Left ventricle myocardium inferior (tissue), 1 donor: ENCODE measurements at regions not wholly inside any gene's neighbourhood (a gene's known extent, or its start where the extent isn't known, plus 50 kb on each side); places are given as distances from the start of the nearest gene placed in this dataset.
"Not testable (repeated sequence)": the region's sequence is repeated elsewhere in the genome, so short reads cannot be mapped to it uniquely, and the experiment has no call there.

Experiments used
- DNase-seq: peaks from one replicate; pipeline ENCODE4 v3.0.0-alpha.2; 2020
- H3K27ac ChIP-seq: fragments of 200-600 bp; replicated peaks from 2 replicates; pipeline ENCODE4 v1.8.0; 2021
- H3K27me3 ChIP-seq: fragments of 200-600 bp; 2 replicates; pipeline ENCODE4 v1.8.0; 2021; ENCODE audit warnings: low read depth
- H3K36me3 ChIP-seq: fragments of 200-600 bp; 2 replicates; pipeline ENCODE4 v1.8.0; 2021
- H3K4me1 ChIP-seq: fragments of 200-600 bp; 2 replicates; pipeline ENCODE4 v1.8.0; 2021
- H3K4me3 ChIP-seq: fragments of 200-600 bp; 2 replicates; pipeline ENCODE4 v1.8.0; 2021; ENCODE audit warnings: mild to moderate bottlenecking, moderate library complexity
- H3K9me3 ChIP-seq: fragments of 200-600 bp; replicated peaks from 2 replicates; pipeline ENCODE4 v1.8.0; 2021
- intact Hi-C: fragments of 100-400 bp; cut with micrococcal nuclease; formaldehyde crosslinking; loops from one replicate; pipeline ENCODE4 v1.11.0; 2022
- TF ChIP-seq, protein P1 (sequence below): fragments of 200-600 bp; IDR thresholded peaks from 2 replicates; pipeline ENCODE4 v1.8.0; 2021; ENCODE audit warnings: antibody characterized with exemption, mild to moderate bottlenecking, borderline replicate concordance
- donor health status: DM: no; HTN: yes; CAD: no; lungs with severe emphysema.

DNA sequence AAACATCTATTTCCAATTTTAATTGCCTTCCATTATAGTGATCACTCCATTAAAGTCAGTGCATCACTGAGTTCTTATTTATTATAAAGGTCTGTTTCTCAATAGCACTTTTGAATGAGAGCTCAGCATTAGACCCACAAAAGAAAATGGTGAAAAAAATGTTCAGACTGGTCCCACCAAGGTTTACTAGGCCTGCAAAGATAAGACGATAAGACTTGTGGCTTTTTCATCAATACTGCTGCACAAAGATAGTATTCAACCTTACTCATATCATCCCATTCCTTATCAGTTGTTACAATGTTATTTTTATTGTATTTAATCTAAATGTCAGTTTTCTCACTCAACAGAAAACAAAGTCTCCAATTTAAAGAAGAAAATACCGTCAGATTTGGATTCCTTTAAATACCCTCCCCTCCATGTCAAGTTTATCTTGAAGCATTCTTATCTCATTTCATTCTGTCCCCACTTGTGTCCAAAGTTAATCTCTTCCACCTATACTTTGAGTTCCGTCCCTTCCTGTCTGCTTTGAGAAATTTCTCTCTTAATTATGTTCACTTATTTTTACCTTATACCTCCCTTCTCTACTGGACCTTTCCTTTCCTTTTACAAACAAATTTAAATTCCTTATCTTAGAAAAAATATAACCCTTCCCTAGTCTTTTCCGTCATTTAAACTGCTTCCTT, 140.0 kb downstream of the GASK1B start:
- Histone ChIP-seq H3K9me3 (peaks cover 33% of the 10 kb centered on the region), H3K4me1 (peaks cover 17% of the 10 kb centered on the region), H3K27ac (peak overlapping the region; percentile 71), H3K27me3 (no peaks in the 10 kb centered on the region), H3K4me3 (no peak overlapping the region), H3K36me3 (no peaks in the 10 kb centered on the region)
- intact Hi-C loops, result no loop called here
- TF ChIP-seq, protein P1, sequence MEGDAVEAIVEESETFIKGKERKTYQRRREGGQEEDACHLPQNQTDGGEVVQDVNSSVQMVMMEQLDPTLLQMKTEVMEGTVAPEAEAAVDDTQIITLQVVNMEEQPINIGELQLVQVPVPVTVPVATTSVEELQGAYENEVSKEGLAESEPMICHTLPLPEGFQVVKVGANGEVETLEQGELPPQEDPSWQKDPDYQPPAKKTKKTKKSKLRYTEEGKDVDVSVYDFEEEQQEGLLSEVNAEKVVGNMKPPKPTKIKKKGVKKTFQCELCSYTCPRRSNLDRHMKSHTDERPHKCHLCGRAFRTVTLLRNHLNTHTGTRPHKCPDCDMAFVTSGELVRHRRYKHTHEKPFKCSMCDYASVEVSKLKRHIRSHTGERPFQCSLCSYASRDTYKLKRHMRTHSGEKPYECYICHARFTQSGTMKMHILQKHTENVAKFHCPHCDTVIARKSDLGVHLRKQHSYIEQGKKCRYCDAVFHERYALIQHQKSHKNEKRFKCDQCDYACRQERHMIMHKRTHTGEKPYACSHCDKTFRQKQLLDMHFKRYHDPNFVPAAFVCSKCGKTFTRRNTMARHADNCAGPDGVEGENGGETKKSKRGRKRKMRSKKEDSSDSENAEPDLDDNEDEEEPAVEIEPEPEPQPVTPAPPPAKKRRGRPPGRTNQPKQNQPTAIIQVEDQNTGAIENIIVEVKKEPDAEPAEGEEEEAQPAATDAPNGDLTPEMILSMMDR, result no peak
- no peak for DNase-seq

DNA sequence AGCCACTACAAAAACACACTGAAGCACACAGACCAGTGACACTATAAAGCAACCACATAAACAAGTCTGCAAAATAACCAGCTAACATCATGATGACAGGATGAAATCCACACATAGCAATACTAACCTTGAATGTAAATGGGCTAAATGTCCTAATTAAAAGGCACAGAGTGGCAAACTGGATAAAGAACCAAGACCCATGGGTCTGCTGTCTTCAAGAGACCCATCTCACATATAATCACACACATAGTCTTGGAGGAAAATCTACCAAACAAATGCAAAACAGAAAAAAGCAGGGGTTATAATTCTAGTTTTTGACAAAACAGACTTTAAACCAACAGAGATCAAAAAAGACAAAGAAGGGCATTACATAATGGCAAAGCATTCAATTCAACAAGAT, 144.4 kb downstream of the GASK1B start:
- H3K27me3 ChIP-seq, DNase-seq, H3K4me3 ChIP-seq, H3K27ac ChIP-seq, H3K36me3 ChIP-seq, intact Hi-C loops: not testable (repeated sequence)
- Histone ChIP-seq H3K9me3 (peaks cover 27% of the 10 kb centered on the region), H3K4me1 (peaks cover 10% of the 10 kb centered on the region)

DNA sequence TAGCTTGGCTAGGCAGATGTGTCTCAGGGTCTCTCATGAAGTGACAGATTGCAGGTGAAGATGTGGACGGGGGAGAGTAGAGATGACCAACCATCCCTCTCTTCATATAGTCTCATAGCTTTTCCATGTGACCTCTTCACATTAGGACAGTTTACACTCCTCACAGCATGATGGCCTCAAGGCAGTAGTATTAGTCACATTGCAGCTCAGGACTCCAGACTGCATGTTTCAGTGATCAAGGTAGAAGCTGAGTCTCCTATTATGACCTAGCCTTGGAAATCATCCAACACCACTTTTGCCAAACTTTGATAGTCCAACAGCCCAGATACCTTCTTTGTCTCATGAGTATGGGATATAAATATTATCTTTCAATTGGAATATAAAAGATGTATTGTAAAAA, 147.7 kb downstream of the GASK1B start:
- TF ChIP-seq, protein P1, result no peak
- no peaks in the 10 kb centered on the region for H3K36me3 ChIP-seq
- peaks cover 13% of the 10 kb centered on the region for H3K4me1 ChIP-seq
- intact Hi-C loops, result no loop called here
- H3K9me3 ChIP-seq, result peaks cover 27% of the 10 kb centered on the region
- DNase-seq, result no peak
- H3K27ac ChIP-seq, result no peak overlapping the region
- no peaks in the 10 kb centered on the region for H3K27me3 ChIP-seq
- H3K4me3 ChIP-seq, result no peak overlapping the region

DNA sequence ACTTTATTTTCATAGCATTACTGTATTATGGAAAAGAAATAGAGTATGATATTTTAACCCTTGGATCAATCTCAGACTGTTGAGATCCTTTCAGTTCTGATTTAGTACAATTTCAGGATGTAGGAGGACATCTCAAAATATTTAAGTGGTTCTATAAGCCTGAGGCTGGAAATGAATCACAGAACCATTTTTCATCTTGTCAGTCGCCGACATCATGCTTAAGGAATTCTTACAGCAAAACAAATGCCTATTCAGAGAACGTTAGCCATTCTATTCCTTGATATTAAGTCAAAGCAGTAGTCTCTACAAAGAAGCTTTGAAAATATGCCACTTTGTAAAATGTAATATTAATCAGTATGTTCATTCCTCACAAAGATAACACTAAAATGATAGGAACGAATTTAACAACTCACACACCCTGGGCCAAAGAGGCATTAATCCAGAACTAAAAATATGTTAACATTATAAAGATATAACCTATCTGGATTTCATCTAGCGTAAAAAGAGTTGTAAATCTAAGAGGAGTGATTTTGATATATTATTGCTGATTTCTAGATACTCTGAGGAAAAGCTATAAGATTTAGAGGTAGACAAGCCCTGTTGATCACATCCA, 152.0 kb downstream of the GASK1B start:
- Histone ChIP-seq H3K4me1 (peaks cover 35% of the 10 kb centered on the region), H3K4me3 (no peak overlapping the region), H3K9me3 (no peaks in the 10 kb centered on the region), H3K27ac (peak overlapping the region; percentile 52), H3K36me3 (no peaks in the 10 kb centered on the region), H3K27me3 (no peaks in the 10 kb centered on the region)
- no peak for DNase-seq
- intact Hi-C loops, result no loop called here
- TF ChIP-seq, protein P1, result no peak

DNA sequence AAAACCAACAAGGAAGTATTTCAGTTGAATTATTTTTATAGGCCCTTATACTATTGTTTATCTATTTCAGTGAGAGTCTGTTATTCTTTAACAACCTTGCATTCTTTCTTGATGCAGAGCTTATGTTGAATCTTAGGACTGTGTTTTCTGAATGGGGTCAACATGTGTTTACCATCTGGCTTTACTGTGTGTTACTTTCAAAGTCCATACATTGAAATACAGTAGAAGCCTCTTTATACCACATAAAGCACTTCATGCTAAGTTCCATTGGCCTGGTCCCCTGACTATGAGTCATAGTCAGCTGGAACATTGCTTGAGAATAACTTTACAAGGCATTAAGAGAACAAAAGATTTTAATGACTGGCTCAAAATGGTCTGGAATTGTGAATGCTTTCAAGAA, 152.6 kb downstream of the GASK1B start:
- Histone ChIP-seq H3K4me3 (no peak overlapping the region), H3K27me3 (no peaks in the 10 kb centered on the region), H3K27ac (peak overlapping the region; percentile 52), H3K36me3 (no peaks in the 10 kb centered on the region), H3K9me3 (no peaks in the 10 kb centered on the region), H3K4me1 (peaks cover 35% of the 10 kb centered on the region)
- no peak for DNase-seq
- TF ChIP-seq, protein P1, result no peak
- intact Hi-C loops, result no loop called here

DNA sequence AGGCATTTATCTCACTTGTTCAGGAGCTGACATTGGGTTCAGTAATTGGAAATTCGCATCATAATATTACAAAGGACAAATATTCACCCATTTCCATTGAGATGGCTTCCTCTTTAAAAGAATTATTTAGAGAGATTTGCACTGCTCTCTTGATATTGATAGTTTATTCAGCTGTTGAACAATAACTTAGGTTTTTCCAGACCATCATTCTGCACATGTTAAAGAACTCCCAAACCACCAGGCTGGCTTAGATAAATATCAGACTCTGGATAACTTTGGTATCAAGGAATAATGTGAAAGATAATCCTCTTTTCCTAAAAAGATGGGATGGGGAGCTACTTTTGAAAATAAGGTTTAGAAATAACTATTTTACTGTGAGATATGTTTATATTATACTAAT, 154.0 kb downstream of the GASK1B start:
- TF ChIP-seq, protein P1, result no peak
- Histone ChIP-seq H3K36me3 (no peaks in the 10 kb centered on the region), H3K4me1 (peaks cover 35% of the 10 kb centered on the region), H3K27ac (peak overlapping the region; percentile 30), H3K9me3 (no peaks in the 10 kb centered on the region), H3K27me3 (no peaks in the 10 kb centered on the region), H3K4me3 (no peak overlapping the region)
- no peak for DNase-seq
- intact Hi-C loops, result no loop called here
